ENCODE measurements at regions not wholly inside any gene's neighbourhood (a gene's known extent, or its start where the extent isn't known, plus 50 kb on each side); places are given as distances from the start of the nearest gene placed in this dataset.

- no peaks in the 10 kb centered on the region for H3K9me3 ChIP-seq (ENCODE audit: control insufficient read depth in 1 of 2, low read length in 2 of 2)
- no peak overlapping the region for H3K27ac ChIP-seq (ENCODE audit: low read depth, low read length)
- no peaks in the 10 kb centered on the region for H3K27me3 Mint-ChIP-seq
- no peaks in the 10 kb centered on the region for H3K36me3 Mint-ChIP-seq
- H3K4me3 ChIP-seq (ENCODE audit: low read length in 2 of 2) = no peak overlapping the region
- H3K27ac Mint-ChIP-seq = peak overlapping the region in 3 of 7 donors; percentile 44 to 74 (median 72)
- DNase-seq = no peak
- ChIA-PET POLR2A (ENCODE audit: partially characterized antibody) (no interaction called here), CTCF (ENCODE audit: partially characterized antibody) (no interaction called here)
- no peak overlapping the region for H3K4me3 Mint-ChIP-seq
- H3K36me3 ChIP-seq (ENCODE audit: insufficient read depth, low read length) = no peaks in the 10 kb centered on the region
- no peaks in the 10 kb centered on the region for H3K27me3 ChIP-seq (ENCODE audit: insufficient read depth, low read length)
- peaks cover 7% of the 10 kb centered on the region for H3K4me1 ChIP-seq (ENCODE audit: insufficient read depth, low read length)
- peaks cover 0 to 8% (median 3%) of the 10 kb centered on the region in 4 donors for H3K4me1 Mint-ChIP-seq
- peaks cover 0 to 6% (median 1%) of the 10 kb centered on the region in 8 donors for H3K9me3 Mint-ChIP-seq
- intact Hi-C loops (cut with micrococcal nuclease) = loop anchor here (5.0 kb wide), 1 partner anchor 67 kb away; no protein-coding TSS in a partner anchor
Measured at GRCh38 chr18:22279741-22280452, 110.5 kb downstream of the GATA6 start.

- Mint-ChIP-seq H3K27ac (no peak overlapping the region), H3K27me3 (no peaks in the 10 kb centered on the region)
- H3K4me3 ChIP-seq (ENCODE audit: low read length in 2 of 2) = no peak overlapping the region
Measured at GRCh38 chr18:22278798-22279197, 109.4 kb downstream of the GATA6 start.

GRCh38 chr18:22277758-22278157 lies 108.4 kb downstream of the GATA6 start:
- CTCF ChIA-PET (ENCODE audit: partially characterized antibody) = no interaction called here
- Histone ChIP-seq H3K4me1 (ENCODE audit: insufficient read depth, low read length) (peaks cover under 1% of the 10 kb centered on the region), H3K4me3 (ENCODE audit: low read length in 2 of 2) (no peak overlapping the region), H3K27ac (ENCODE audit: low read depth, low read length) (no peak overlapping the region), H3K27me3 (ENCODE audit: insufficient read depth, low read length) (no peaks in the 10 kb centered on the region), H3K9me3 (ENCODE audit: control insufficient read depth in 1 of 2, low read length in 2 of 2) (no peaks in the 10 kb centered on the region), H3K36me3 (ENCODE audit: insufficient read depth, low read length) (no peaks in the 10 kb centered on the region)
- H3K27ac Mint-ChIP-seq = no peak overlapping the region
- H3K4me1 Mint-ChIP-seq = peaks cover 0 to 5% (median 2%) of the 10 kb centered on the region in 4 donors
- POLR2A ChIA-PET (ENCODE audit: partially characterized antibody) = no interaction called here
- intact Hi-C loops (cut with micrococcal nuclease) = no loop called here
- peaks cover 0 to 5% (median 3%) of the 10 kb centered on the region in 8 donors for H3K9me3 Mint-ChIP-seq
- H3K4me3 Mint-ChIP-seq = no peak overlapping the region
- DNase-seq = no peak
- no peaks in the 10 kb centered on the region for H3K36me3 Mint-ChIP-seq
- no peaks in the 10 kb centered on the region for H3K27me3 Mint-ChIP-seq

More at GRCh38 chr18:22278798-22279197, 109.4 kb downstream of the GATA6 start:
- H3K4me3 Mint-ChIP-seq = no peak overlapping the region
- peaks cover 0 to 8% (median 3%) of the 10 kb centered on the region in 4 donors for H3K4me1 Mint-ChIP-seq
- H3K27ac ChIP-seq (ENCODE audit: low read depth, low read length) = no peak overlapping the region
- no peaks in the 10 kb centered on the region for H3K27me3 ChIP-seq (ENCODE audit: insufficient read depth, low read length)
- no peaks in the 10 kb centered on the region for H3K9me3 ChIP-seq (ENCODE audit: control insufficient read depth in 1 of 2, low read length in 2 of 2)
- POLR2A ChIA-PET (ENCODE audit: partially characterized antibody) = no interaction called here
- intact Hi-C loops (cut with micrococcal nuclease) = no loop called here
- H3K36me3 ChIP-seq (ENCODE audit: insufficient read depth, low read length) = no peaks in the 10 kb centered on the region
- no peak for DNase-seq
- CTCF ChIA-PET (ENCODE audit: partially characterized antibody) = no interaction called here
- H3K4me1 ChIP-seq (ENCODE audit: insufficient read depth, low read length) = peaks cover 7% of the 10 kb centered on the region
- peaks cover 0 to 5% (median 3%) of the 10 kb centered on the region in 8 donors for H3K9me3 Mint-ChIP-seq
- H3K36me3 Mint-ChIP-seq = no peaks in the 10 kb centered on the region

- intact Hi-C loops (cut with micrococcal nuclease) = no loop called here
- no peaks in the 10 kb centered on the region for H3K9me3 ChIP-seq (ENCODE audit: control insufficient read depth in 1 of 2, low read length in 2 of 2)
- Mint-ChIP-seq H3K4me1 (no peaks in the 10 kb centered on the region), H3K9me3 (peaks cover 0 to 8% (median 2%) of the 10 kb centered on the region in 8 donors), H3K27me3 (no peaks in the 10 kb centered on the region), H3K27ac (no peak overlapping the region), H3K36me3 (no peaks in the 10 kb centered on the region), H3K4me3 (no peak overlapping the region)
- no peak for DNase-seq
- no peak overlapping the region for H3K27ac ChIP-seq (ENCODE audit: low read depth, low read length)
- H3K4me3 ChIP-seq (ENCODE audit: low read length in 2 of 2) = no peak overlapping the region
- CTCF ChIA-PET (ENCODE audit: partially characterized antibody) = no interaction called here
- POLR2A ChIA-PET (ENCODE audit: partially characterized antibody) = no interaction called here
- no peaks in the 10 kb centered on the region for H3K27me3 ChIP-seq (ENCODE audit: insufficient read depth, low read length)
- H3K36me3 ChIP-seq (ENCODE audit: insufficient read depth, low read length) = no peaks in the 10 kb centered on the region
- H3K4me1 ChIP-seq (ENCODE audit: insufficient read depth, low read length) = no peaks in the 10 kb centered on the region
Measured at GRCh38 chr18:22276334-22276713, 106.9 kb downstream of the GATA6 start.

- H3K27me3 Mint-ChIP-seq = no peaks in the 10 kb centered on the region
- no peaks in the 10 kb centered on the region for H3K4me1 Mint-ChIP-seq
- H3K4me3 Mint-ChIP-seq = no peak overlapping the region
- no peaks in the 10 kb centered on the region for H3K9me3 ChIP-seq (ENCODE audit: control insufficient read depth in 1 of 2, low read length in 2 of 2)
- no peaks in the 10 kb centered on the region for H3K36me3 ChIP-seq (ENCODE audit: insufficient read depth, low read length)
- H3K9me3 Mint-ChIP-seq = peaks cover 0 to 8% (median 3%) of the 10 kb centered on the region in 8 donors
- no peaks in the 10 kb centered on the region for H3K4me1 ChIP-seq (ENCODE audit: insufficient read depth, low read length)
- no peaks in the 10 kb centered on the region for H3K27me3 ChIP-seq (ENCODE audit: insufficient read depth, low read length)
- POLR2A ChIA-PET (ENCODE audit: partially characterized antibody) = no interaction called here
- no peaks in the 10 kb centered on the region for H3K36me3 Mint-ChIP-seq
- intact Hi-C loops (cut with micrococcal nuclease) = no loop called here
- no peak for DNase-seq
- no peak overlapping the region for H3K4me3 ChIP-seq (ENCODE audit: low read length in 2 of 2)
- H3K27ac Mint-ChIP-seq = no peak overlapping the region
- H3K27ac ChIP-seq (ENCODE audit: low read depth, low read length) = no peak overlapping the region
- CTCF ChIA-PET (ENCODE audit: partially characterized antibody) = no interaction called here
Measured at GRCh38 chr18:22275706-22276333, 106.4 kb downstream of the GATA6 start.

- Mint-ChIP-seq H3K36me3 (no peaks in the 10 kb centered on the region), H3K27me3 (peaks cover 0 to 4% of the 10 kb centered on the region in 2 donors), H3K27ac (no peak overlapping the region), H3K9me3 (peaks cover 0 to 8% (median 2%) of the 10 kb centered on the region in 8 donors), H3K4me3 (no peak overlapping the region), H3K4me1 (no peaks in the 10 kb centered on the region)
- Histone ChIP-seq H3K27ac (ENCODE audit: low read depth, low read length) (no peak overlapping the region), H3K9me3 (ENCODE audit: control insufficient read depth in 1 of 2, low read length in 2 of 2) (no peaks in the 10 kb centered on the region), H3K4me3 (ENCODE audit: low read length in 2 of 2) (no peak overlapping the region), H3K36me3 (ENCODE audit: insufficient read depth, low read length) (no peaks in the 10 kb centered on the region), H3K27me3 (ENCODE audit: insufficient read depth, low read length) (no peaks in the 10 kb centered on the region), H3K4me1 (ENCODE audit: insufficient read depth, low read length) (no peaks in the 10 kb centered on the region)
- POLR2A ChIA-PET (ENCODE audit: partially characterized antibody) = no interaction called here
- intact Hi-C loops (cut with micrococcal nuclease) = no loop called here
- CTCF ChIA-PET (ENCODE audit: partially characterized antibody) = no interaction called here
- no peak for DNase-seq
Measured at GRCh38 chr18:22273101-22274039, 104.0 kb downstream of the GATA6 start.

- Histone ChIP-seq H3K27me3 (ENCODE audit: insufficient read depth, low read length) (no peaks in the 10 kb centered on the region), H3K9me3 (ENCODE audit: control insufficient read depth in 1 of 2, low read length in 2 of 2) (no peaks in the 10 kb centered on the region), H3K4me3 (ENCODE audit: low read length in 2 of 2) (no peak overlapping the region), H3K27ac (ENCODE audit: low read depth, low read length) (no peak overlapping the region), H3K36me3 (ENCODE audit: insufficient read depth, low read length) (no peaks in the 10 kb centered on the region), H3K4me1 (ENCODE audit: insufficient read depth, low read length) (no peaks in the 10 kb centered on the region)
- no peak overlapping the region for H3K4me3 Mint-ChIP-seq
- no peak for DNase-seq
- peaks cover 0 to 8% (median 2%) of the 10 kb centered on the region in 8 donors for H3K9me3 Mint-ChIP-seq
- ChIA-PET POLR2A (ENCODE audit: partially characterized antibody) (no interaction called here), CTCF (ENCODE audit: partially characterized antibody) (no interaction called here)
- intact Hi-C loops (cut with micrococcal nuclease) = no loop called here
- no peaks in the 10 kb centered on the region for H3K36me3 Mint-ChIP-seq
- H3K4me1 Mint-ChIP-seq = no peaks in the 10 kb centered on the region
- no peak overlapping the region for H3K27ac Mint-ChIP-seq
- peaks cover 0 to 4% of the 10 kb centered on the region in 2 donors for H3K27me3 Mint-ChIP-seq
Measured at GRCh38 chr18:22272242-22272641, 102.9 kb downstream of the GATA6 start.

Data from CD4-positive, alpha-beta memory T cell (primary cell).